ENCODE measurements at regions not wholly inside any gene's neighbourhood (a gene's known extent, or its start where the extent isn't known, plus 50 kb on each side); places are given as distances from the start of the nearest gene placed in this dataset.

DNA sequence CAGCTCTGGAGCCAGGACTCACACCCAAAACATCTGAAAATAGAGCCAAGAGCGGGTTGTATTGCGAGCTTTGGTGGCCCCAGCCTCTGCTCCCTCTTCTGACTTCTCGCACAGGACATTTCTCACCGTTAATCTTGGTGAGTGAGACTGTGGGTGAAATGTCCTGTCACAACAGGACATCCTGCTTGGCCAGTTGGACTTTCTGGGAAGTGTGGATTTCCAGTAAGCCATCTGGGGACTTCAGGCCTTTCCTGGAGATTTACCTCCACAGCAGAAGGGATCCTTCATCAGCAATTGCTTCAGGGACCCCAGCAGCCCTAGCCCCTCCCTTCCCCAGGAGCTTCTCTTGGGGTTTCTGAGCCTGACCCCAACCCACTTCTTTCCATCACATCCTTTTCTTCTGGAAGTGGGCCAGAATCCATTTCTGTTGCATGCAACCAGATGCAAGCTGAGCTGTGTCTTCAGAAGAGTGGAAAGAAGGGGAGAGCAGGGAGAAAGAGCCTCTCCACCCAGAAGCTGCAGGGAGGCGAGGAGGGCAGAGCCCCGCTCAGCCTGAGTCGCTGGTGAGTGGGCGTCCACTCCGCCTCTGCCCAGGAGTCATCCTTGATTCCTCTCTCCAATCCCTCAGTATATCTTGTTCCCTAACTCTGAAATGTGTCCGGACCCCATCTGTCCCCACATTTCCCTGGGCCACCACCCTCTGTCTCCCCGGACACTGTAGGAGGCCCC lies 50.3 kb upstream of the GADD45G start:
- H3K36me3 ChIP-seq (replicated peaks in 1 of 2; ENCODE audit: control insufficient read depth in 1 of 2, insufficient read depth in 2 of 2, low read length in 2 of 2) = no peaks in the 10 kb centered on the region
- no peak for DNase-seq
- no peaks in the 10 kb centered on the region for H3K27me3 ChIP-seq (ENCODE audit: control insufficient read depth in 2 of 2, insufficient read depth in 2 of 2, low read length in 2 of 2)
- peaks cover 0 to 7% of the 10 kb centered on the region in 2 donors for H3K36me3 Mint-ChIP-seq
- peaks cover 0 to 6% (median 4%) of the 10 kb centered on the region in 3 donors for H3K27me3 Mint-ChIP-seq (ENCODE audit: low read depth in 3 of 3)
- no peak overlapping the region for H3K9ac ChIP-seq (ENCODE audit: insufficient read depth, low read length, poor library complexity, severe bottlenecking)
- TF ChIP-seq, protein P1, sequence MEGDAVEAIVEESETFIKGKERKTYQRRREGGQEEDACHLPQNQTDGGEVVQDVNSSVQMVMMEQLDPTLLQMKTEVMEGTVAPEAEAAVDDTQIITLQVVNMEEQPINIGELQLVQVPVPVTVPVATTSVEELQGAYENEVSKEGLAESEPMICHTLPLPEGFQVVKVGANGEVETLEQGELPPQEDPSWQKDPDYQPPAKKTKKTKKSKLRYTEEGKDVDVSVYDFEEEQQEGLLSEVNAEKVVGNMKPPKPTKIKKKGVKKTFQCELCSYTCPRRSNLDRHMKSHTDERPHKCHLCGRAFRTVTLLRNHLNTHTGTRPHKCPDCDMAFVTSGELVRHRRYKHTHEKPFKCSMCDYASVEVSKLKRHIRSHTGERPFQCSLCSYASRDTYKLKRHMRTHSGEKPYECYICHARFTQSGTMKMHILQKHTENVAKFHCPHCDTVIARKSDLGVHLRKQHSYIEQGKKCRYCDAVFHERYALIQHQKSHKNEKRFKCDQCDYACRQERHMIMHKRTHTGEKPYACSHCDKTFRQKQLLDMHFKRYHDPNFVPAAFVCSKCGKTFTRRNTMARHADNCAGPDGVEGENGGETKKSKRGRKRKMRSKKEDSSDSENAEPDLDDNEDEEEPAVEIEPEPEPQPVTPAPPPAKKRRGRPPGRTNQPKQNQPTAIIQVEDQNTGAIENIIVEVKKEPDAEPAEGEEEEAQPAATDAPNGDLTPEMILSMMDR (IDR thresholded peaks at IDR 0.05) = no peak
- peak overlapping the region in 4 of 7 donors; percentile 51 to 79 (median 62) for H3K27ac Mint-ChIP-seq
- H2AFZ ChIP-seq (ENCODE audit: insufficient read depth, low read depth, low read length, poor library complexity, severe bottlenecking) = no peak overlapping the region
- H3K9me3 ChIP-seq (replicated peaks in 1 of 2; ENCODE audit: control insufficient read depth in 1 of 2, insufficient read depth in 1 of 2, low read length in 2 of 2) = no peaks in the 10 kb centered on the region
- H3K4me1 ChIP-seq (ENCODE audit: control insufficient read depth in 1 of 2, insufficient read depth in 2 of 2, low read length in 2 of 2) = peaks cover 33 to 48% of the 10 kb centered on the region in 2 donors
- H3K4me1 Mint-ChIP-seq = peaks cover 47% of the 10 kb centered on the region
- no peak overlapping the region for H3K4me3 Mint-ChIP-seq
- no peaks in the 10 kb centered on the region for H4K20me1 ChIP-seq (ENCODE audit: insufficient read depth, low read length)
- no peaks in the 10 kb centered on the region for H3K79me2 ChIP-seq (ENCODE audit: insufficient read depth, low read length)
- intact Hi-C loops (cut with micrococcal nuclease) = loop anchor here (5.0 to 10.0 kb wide), 3 partner anchors 152 to 177 kb away; no protein-coding TSS in a partner anchor
- H3K9me3 Mint-ChIP-seq = peaks cover 0 to 3% (median 0%) of the 10 kb centered on the region in 7 donors
- H3K27ac ChIP-seq (ENCODE audit: low read depth in 1 of 2, low read length in 2 of 2) = no peak overlapping the region
- H3K4me2 ChIP-seq (replicated peaks; ENCODE audit: extremely low read depth, low read length, poor library complexity, severe bottlenecking) = no peak overlapping the region
- no peak overlapping the region for H3K4me3 ChIP-seq (replicated peaks in 1 of 3; ENCODE audit: low read depth in 2 of 3, low read length in 3 of 3)
- WGBS (ENCODE audit: insufficient coverage) = 90% methylated on average over 6 of the region's 11 CpGs

GRCh38 chr9:89553451-89554010 lies 51.3 kb upstream of the GADD45G start:
- Histone ChIP-seq H3K27ac (ENCODE audit: low read depth in 1 of 2, low read length in 2 of 2) (no peak overlapping the region), H3K79me2 (ENCODE audit: insufficient read depth, low read length) (no peaks in the 10 kb centered on the region), H3K4me3 (replicated peaks in 1 of 3; ENCODE audit: low read depth in 2 of 3, low read length in 3 of 3) (no peak overlapping the region), H4K20me1 (ENCODE audit: insufficient read depth, low read length) (no peaks in the 10 kb centered on the region), H3K27me3 (ENCODE audit: control insufficient read depth in 2 of 2, insufficient read depth in 2 of 2, low read length in 2 of 2) (no peaks in the 10 kb centered on the region), H3K9ac (ENCODE audit: insufficient read depth, low read length, poor library complexity, severe bottlenecking) (no peak overlapping the region), H2AFZ (ENCODE audit: insufficient read depth, low read depth, low read length, poor library complexity, severe bottlenecking) (no peak overlapping the region), H3K36me3 (replicated peaks in 1 of 2; ENCODE audit: control insufficient read depth in 1 of 2, insufficient read depth in 2 of 2, low read length in 2 of 2) (no peaks in the 10 kb centered on the region), H3K9me3 (replicated peaks in 1 of 2; ENCODE audit: control insufficient read depth in 1 of 2, insufficient read depth in 1 of 2, low read length in 2 of 2) (no peaks in the 10 kb centered on the region), H3K4me1 (ENCODE audit: control insufficient read depth in 1 of 2, insufficient read depth in 2 of 2, low read length in 2 of 2) (peaks cover 42 to 58% of the 10 kb centered on the region in 2 donors), H3K4me2 (replicated peaks; ENCODE audit: extremely low read depth, low read length, poor library complexity, severe bottlenecking) (no peak overlapping the region)
- H3K27ac Mint-ChIP-seq = no peak overlapping the region
- WGBS (ENCODE audit: insufficient coverage) = 98% methylated on average over 6 of the region's 6 CpGs
- intact Hi-C loops (cut with micrococcal nuclease) = loop anchor here (5.0 to 10.0 kb wide), 2 partner anchors 151 to 169 kb away; no protein-coding TSS in a partner anchor
- no peak for DNase-seq
- TF ChIP-seq, protein P1 (IDR thresholded peaks at IDR 0.05) = no peak
- H3K9me3 Mint-ChIP-seq = peaks cover 0 to under 1% (median 0%) of the 10 kb centered on the region in 7 donors
- H3K36me3 Mint-ChIP-seq = peaks cover 0 to 7% of the 10 kb centered on the region in 2 donors
- no peak overlapping the region for H3K4me3 Mint-ChIP-seq
- peaks cover 54% of the 10 kb centered on the region for H3K4me1 Mint-ChIP-seq
- peaks cover 0 to 6% (median 4%) of the 10 kb centered on the region in 3 donors for H3K27me3 Mint-ChIP-seq (ENCODE audit: low read depth in 3 of 3)
